Superior temporal gyrus (tissue), 1 donor: ENCODE measurements at regions not wholly inside any gene's neighbourhood (a gene's known extent, or its start where the extent isn't known, plus 50 kb on each side); places are given as distances from the start of the nearest gene placed in this dataset.

Experiments
- DNase-seq: peaks from one replicate; pipeline ENCODE4 v3.0.0-alpha.2; 2016; ENCODE audit errors: extremely low spot score

GRCh38 chr2:107622741-107623310 lies 203.9 kb upstream of the RGPD4 start:
- no peak for DNase-seq

GRCh38 chr2:107625982-107626381 lies 200.7 kb upstream of the RGPD4 start:
- DNase-seq, result no peak

- no peak for DNase-seq
Measured at GRCh38 chr2:107627164-107627563, 199.5 kb upstream of the RGPD4 start.

GRCh38 chr2:107627926-107628325 lies 198.8 kb upstream of the RGPD4 start:
- no peak for DNase-seq

GRCh38 chr2:107633580-107634147 lies 193.0 kb upstream of the RGPD4 start:
- DNase-seq, result no peak

- DNase-seq, result no peak
Measured at GRCh38 chr2:107634172-107634571, 192.5 kb upstream of the RGPD4 start.

GRCh38 chr2:107635883-107636282 lies 190.8 kb upstream of the RGPD4 start:
- DNase-seq, result no peak

- no peak for DNase-seq
Measured at GRCh38 chr2:107645586-107645985, 181.1 kb upstream of the RGPD4 start.

GRCh38 chr2:107648781-107649404 lies 177.8 kb upstream of the RGPD4 start:
- DNase-seq, result no peak

- DNase-seq, result no peak
Measured at GRCh38 chr2:107657049-107657448, 169.6 kb upstream of the RGPD4 start.

GRCh38 chr2:107663632-107664031 lies 163.1 kb upstream of the RGPD4 start:
- DNase-seq, result no peak

- DNase-seq, result peak; percentile 13
Measured at GRCh38 chr2:107669335-107669734, 157.4 kb upstream of the RGPD4 start.

GRCh38 chr2:107681936-107682335 lies 144.8 kb upstream of the RGPD4 start:
- DNase-seq, result no peak

- DNase-seq, result no peak
Measured at GRCh38 chr2:107684421-107684820, 142.3 kb upstream of the RGPD4 start.

GRCh38 chr2:107685421-107685986 lies 141.2 kb upstream of the RGPD4 start:
- DNase-seq, result no peak

GRCh38 chr2:107687073-107687472 lies 139.6 kb upstream of the RGPD4 start:
- no peak for DNase-seq

GRCh38 chr2:107688135-107688534 lies 138.6 kb upstream of the RGPD4 start:
- no peak for DNase-seq

- no peak for DNase-seq
Measured at GRCh38 chr2:107693604-107694003, 133.1 kb upstream of the RGPD4 start.

GRCh38 chr2:107694667-107695066 lies 132.0 kb upstream of the RGPD4 start:
- DNase-seq, result no peak

GRCh38 chr2:107697385-107697784 lies 129.3 kb upstream of the RGPD4 start:
- no peak for DNase-seq

- DNase-seq, result no peak
Measured at GRCh38 chr2:107698861-107699260, 127.8 kb upstream of the RGPD4 start.

GRCh38 chr2:107700073-107700472 lies 126.6 kb upstream of the RGPD4 start:
- DNase-seq, result no peak

GRCh38 chr2:107711941-107712340 lies 114.8 kb upstream of the RGPD4 start:
- DNase-seq, result no peak
